Keratinocyte (primary cell): ENCODE measurements at regions not wholly inside any gene's neighbourhood (a gene's known extent, or its start where the extent isn't known, plus 50 kb on each side); places are given as distances from the start of the nearest gene placed in this dataset.

Source experiments
- DNase-seq: peaks from one replicate; pipeline ENCODE4 v3.0.0-alpha.2; 2011; ENCODE audit warnings: low read depth, missing footprints, low spot score
- FAIRE-seq: peaks from 2 replicates; lab custom pipeline; 2011; peaks lifted over from hg19 to GRCh38; lab: Jason Lieb, UNC
- H2AFZ ChIP-seq: 2 replicates; pipeline ENCODE4 v1.6.0; 2012; ENCODE audit warnings: low read length, control low read depth, inconsistent platforms; ENCODE audit not compliant: control insufficient read depth
- H3K27ac ChIP-seq: 2 replicates; pipeline ENCODE4 v1.5.1; 2011; ENCODE audit warnings: low read length; ENCODE audit not compliant: control insufficient read depth, insufficient read depth
- H3K27me3 ChIP-seq: 3 replicates; pipeline ENCODE4 v1.6.0; 2011; ENCODE audit warnings: low read length; ENCODE audit not compliant: control insufficient read depth, insufficient read depth; ENCODE audit errors: extremely low read depth
- H3K36me3 ChIP-seq, 2 experiments: 2 replicates in 1 of 2; 3 replicates in 1 of 2; pipeline ENCODE4 v1.5.1; 2011; ENCODE audit warnings: low read length in 2 of 2, mild to moderate bottlenecking in 1 of 2; ENCODE audit not compliant: control insufficient read depth in 2 of 2, insufficient read depth in 2 of 2; ENCODE audit errors: extremely low read depth in 1 of 2
- H3K4me1 ChIP-seq: 3 replicates; pipeline ENCODE4 v1.5.1; 2011; ENCODE audit warnings: low read length; ENCODE audit not compliant: control insufficient read depth, insufficient read depth; ENCODE audit errors: extremely low read depth
- H3K4me2 ChIP-seq: 3 replicates; pipeline ENCODE4 v1.6.0; 2011; ENCODE audit warnings: low read depth, low read length; ENCODE audit not compliant: control insufficient read depth, insufficient read depth; ENCODE audit errors: extremely low read depth
- H3K4me3 ChIP-seq, 3 experiments: fragments of 200-600 bp in 1 of 3; sonication (generic) in 1 of 3; 2 replicates in 2 of 3; 3 replicates in 1 of 3; pipeline ENCODE4 v1.5.1; 2011 to 2016; ENCODE audit warnings: low read length in 3 of 3, mild to moderate bottlenecking in 3 of 3, control low read depth in 2 of 3, inconsistent platforms in 1 of 3, low read depth in 1 of 3, mixed read lengths in 1 of 3, mixed run types in 1 of 3, moderate library complexity in 1 of 3; ENCODE audit not compliant: control insufficient read depth in 2 of 3, insufficient read depth in 2 of 3; ENCODE audit errors: extremely low read depth in 1 of 3
- H3K79me2 ChIP-seq: 2 replicates; pipeline ENCODE4 v1.6.0; 2012; ENCODE audit warnings: low read length; ENCODE audit not compliant: control insufficient read depth, insufficient read depth
- H3K9ac ChIP-seq: 3 replicates; pipeline ENCODE4 v1.6.0; 2011; ENCODE audit warnings: low read length; ENCODE audit not compliant: control insufficient read depth, insufficient read depth; ENCODE audit errors: extremely low read depth
- H3K9me1 ChIP-seq: 3 replicates; pipeline ENCODE4 v1.6.0; 2011; ENCODE audit warnings: low read length; ENCODE audit not compliant: control insufficient read depth, insufficient read depth; ENCODE audit errors: extremely low read depth
- H3K9me3 ChIP-seq: 2 replicates; pipeline ENCODE4 v1.5.1; 2012; ENCODE audit warnings: low read depth, low read length; ENCODE audit not compliant: control insufficient read depth
- H4K20me1 ChIP-seq: 3 replicates; pipeline ENCODE4 v1.6.0; 2011; ENCODE audit warnings: low read length; ENCODE audit not compliant: control insufficient read depth, insufficient read depth; ENCODE audit errors: extremely low read depth
- CTCF ChIP-seq, 3 experiments: IDR thresholded peaks in 1 of 3; conservative IDR thresholded peaks in 1 of 3; optimal IDR thresholded peaks in 1 of 3; 2 replicates in 2 of 3; 3 replicates in 1 of 3; pipeline versions ENCODE3 to v1.5.1; 2011; ENCODE audit warnings: low read length in 3 of 3, mild to moderate bottlenecking in 3 of 3, moderate library complexity in 2 of 3, control low read depth in 1 of 3, inconsistent platforms in 1 of 3; ENCODE audit not compliant: insufficient read depth in 2 of 3; ENCODE audit errors: extremely low read depth in 1 of 3
- EZH2 ChIP-seq: IDR thresholded peaks from one replicate; pipeline ENCODE4 v1.6.1; 2012; ENCODE audit warnings: inconsistent platforms, mild to moderate bottlenecking, low read length, moderate library complexity
- dilution Hi-C: fragments of 300-500 bp; cut with MboI; formaldehyde crosslinking; loops from one replicate; pipeline ENCODE4 v1.7.0; 2020; ENCODE audit warnings: low sequenced_read_pairs; ENCODE audit not compliant: extremely low pct_ligation_motif_present

GRCh38 chr2:100679211-100679610 is 116.4 kb downstream of the PDCL3 start:
- no peak overlapping the region for H2AFZ ChIP-seq
- FAIRE-seq, result no peak
- no peaks in the 10 kb centered on the region for H3K4me1 ChIP-seq
- H3K4me2 ChIP-seq, result no peak overlapping the region
- dilution Hi-C loops, result no loop called here
- DNase-seq, result no peak
- no peak overlapping the region for H3K9ac ChIP-seq
- H3K27me3 ChIP-seq, result no peaks in the 10 kb centered on the region
- H4K20me1 ChIP-seq, result no peaks in the 10 kb centered on the region
- no peaks in the 10 kb centered on the region for H3K9me3 ChIP-seq
- no peak for TF ChIP-seq CTCF (optimal IDR thresholded peaks at IDR 0.05 in 1 of 3, IDR thresholded peaks at IDR 0.05 in 1 of 3, conservative IDR thresholded peaks at IDR 0.05 in 1 of 3; ENCODE audit: extremely low read depth in 1 of 3, insufficient read depth in 2 of 3, low read length in 3 of 3)
- TF ChIP-seq EZH2, result no peak
- no peaks in the 10 kb centered on the region for H3K9me1 ChIP-seq
- H3K79me2 ChIP-seq, result no peaks in the 10 kb centered on the region
- H3K4me3 ChIP-seq, result no peak overlapping the region
- H3K36me3 ChIP-seq, result no peaks in the 10 kb centered on the region
- no peak overlapping the region for H3K27ac ChIP-seq

DNA sequence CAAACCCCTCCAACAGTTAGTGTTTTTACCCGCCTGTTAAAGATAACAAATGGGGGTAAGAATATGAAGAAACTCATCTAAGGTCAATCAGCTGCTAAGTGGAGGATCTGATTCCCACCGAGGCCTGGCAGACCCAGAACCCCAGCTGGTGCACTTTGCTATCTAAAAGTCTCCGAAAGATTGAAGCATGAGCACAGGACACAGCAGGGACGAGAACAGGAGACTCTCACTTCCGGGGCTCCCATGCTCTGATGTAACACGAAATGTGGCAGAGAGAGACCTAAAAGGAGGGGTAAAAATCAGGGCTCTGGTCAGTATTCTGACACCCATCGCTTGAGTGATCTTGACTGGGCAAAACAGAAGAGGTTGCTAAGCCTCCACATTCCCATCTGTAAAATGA is 119.7 kb downstream of the PDCL3 start:
- H3K4me1 ChIP-seq, result no peaks in the 10 kb centered on the region

More for the DNA sequence above, 119.7 kb downstream of the PDCL3 start:
- Histone ChIP-seq H4K20me1 (no peaks in the 10 kb centered on the region), H3K36me3 (no peaks in the 10 kb centered on the region), H3K79me2 (no peaks in the 10 kb centered on the region), H3K27me3 (peaks cover 4% of the 10 kb centered on the region), H3K9me3 (no peaks in the 10 kb centered on the region), H3K9ac (no peak overlapping the region), H2AFZ (no peak overlapping the region), H3K9me1 (no peaks in the 10 kb centered on the region), H3K27ac (no peak overlapping the region), H3K4me2 (no peak overlapping the region), H3K4me3 (no peak overlapping the region)
- no peak for FAIRE-seq
- TF ChIP-seq EZH2 (no peak), CTCF (optimal IDR thresholded peaks at IDR 0.05 in 1 of 3, IDR thresholded peaks at IDR 0.05 in 1 of 3, conservative IDR thresholded peaks at IDR 0.05 in 1 of 3; ENCODE audit: extremely low read depth in 1 of 3, insufficient read depth in 2 of 3, low read length in 3 of 3) (no peak)
- dilution Hi-C loops, result no loop called here
- no peak for DNase-seq
